AG04450 (cell line): ENCODE measurements at regions not wholly inside any gene's neighbourhood (a gene's known extent, or its start where the extent isn't known, plus 50 kb on each side); places are given as distances from the start of the nearest gene placed in this dataset.
A peak's percentile ranks its signal among the peaks of the same experiment; 100 is the strongest.

Source experiments
- CTCF ChIA-PET: fragments of 300-600, 350-600 bp; formaldehyde crosslinking; extraction: SDS; loops from one replicate; lab custom pipeline; 2022; ENCODE audit warnings: antibody characterized with exemption, inconsistent platforms; lab: Charles Lee
- POLR2A ChIA-PET: fragments of 350-600 bp; formaldehyde crosslinking; extraction: SDS; loops from one replicate; lab custom pipeline; 2021; ENCODE audit warnings: antibody characterized with exemption, inconsistent platforms; lab: Yijun Ruan, JAX
- DNase-seq: peaks from one replicate; pipeline ENCODE4 v3.0.0-alpha.2; 2011; ENCODE audit warnings: low read depth, low spot score
- H3K27ac ChIP-seq: one replicate; pipeline ENCODE4 v1.5.1; 2012; ENCODE audit warnings: low read depth, low read length, control low read depth
- H3K27me3 ChIP-seq: one replicate; pipeline ENCODE4 v1.6.0; 2012; ENCODE audit warnings: low read length; ENCODE audit not compliant: control insufficient read depth, insufficient read depth
- H3K4me3 ChIP-seq: 2 replicates; pipeline ENCODE4 v1.5.1; 2011; ENCODE audit warnings: mild to moderate bottlenecking, low read depth, low read length, control low read depth
- H3K9me3 ChIP-seq: 2 replicates; pipeline ENCODE4 v1.5.1; 2012; ENCODE audit warnings: low read length; ENCODE audit not compliant: control insufficient read depth, insufficient read depth
- CTCF ChIP-seq: IDR thresholded peaks from 2 replicates; pipeline ENCODE4 v1.5.1; 2011; ENCODE audit warnings: low read depth, low read length, control low read depth, inconsistent platforms

- Histone ChIP-seq H3K9me3 (no peaks in the 10 kb centered on the region), H3K27ac (no peak overlapping the region), H3K4me3 (no peak overlapping the region), H3K27me3 (no peaks in the 10 kb centered on the region)
- TF ChIP-seq CTCF: no peak
- CTCF ChIA-PET: no interaction called here
- POLR2A ChIA-PET: no interaction called here
- DNase-seq: peak; percentile 11
Measured at GRCh38 chr6:113671421-113671820, 185.7 kb upstream of the MARCKS start.

DNA sequence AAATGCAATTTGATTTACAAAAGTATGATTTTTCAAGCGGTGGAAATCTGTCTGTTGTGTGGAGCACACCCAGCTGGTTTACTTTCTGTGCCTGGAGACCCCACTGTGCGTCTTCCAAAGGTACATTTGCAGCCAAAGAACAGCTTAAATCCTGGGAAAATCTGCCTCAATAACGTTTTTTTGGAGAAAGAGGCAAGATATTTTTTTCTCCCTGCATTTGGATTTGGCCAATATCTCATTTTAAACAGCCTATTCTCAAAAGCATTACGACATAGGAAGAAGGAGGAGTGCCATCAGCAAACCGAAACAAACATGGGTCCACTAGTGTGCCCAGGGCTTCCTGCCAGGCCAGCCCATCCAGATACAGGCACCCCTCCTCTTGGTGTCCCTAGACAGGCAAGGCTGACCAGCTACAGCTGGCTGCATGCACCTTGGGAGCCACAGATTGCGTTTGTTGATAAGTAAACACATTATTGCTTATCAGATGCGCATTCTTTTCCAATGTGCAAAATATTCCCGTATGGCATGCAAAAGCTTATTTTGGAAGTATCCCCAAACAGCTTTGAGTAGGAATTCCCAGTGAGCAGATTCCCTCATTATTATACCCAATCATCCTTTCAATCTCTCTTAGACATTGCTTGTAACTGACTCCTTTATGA lies 184.5 kb upstream of the MARCKS start:
- Histone ChIP-seq H3K9me3 (no peaks in the 10 kb centered on the region), H3K27ac (no peak overlapping the region), H3K4me3 (peak overlapping the region; percentile 18; the same call in 1 of the 2 replicates), H3K27me3 (no peaks in the 10 kb centered on the region)
- ChIA-PET CTCF (no interaction called here), POLR2A (interaction anchor here (0.7 kb wide), 1 partner anchor 27 kb away, joined by 5 read pairs; no protein-coding TSS in a partner anchor)
- no peak for TF ChIP-seq CTCF
- no peak for DNase-seq

GRCh38 chr6:113674075-113674474 lies 183.1 kb upstream of the MARCKS start:
- no peak overlapping the region for H3K4me3 ChIP-seq
- CTCF ChIA-PET: no interaction called here
- POLR2A ChIA-PET: no interaction called here
- TF ChIP-seq CTCF: no peak
- H3K27me3 ChIP-seq: no peaks in the 10 kb centered on the region
- no peaks in the 10 kb centered on the region for H3K9me3 ChIP-seq
- DNase-seq: no peak
- H3K27ac ChIP-seq: no peak overlapping the region

- ChIA-PET CTCF (no interaction called here), POLR2A (no interaction called here)
- DNase-seq: no peak
- no peak overlapping the region for H3K27ac ChIP-seq
- TF ChIP-seq CTCF: no peak
- H3K9me3 ChIP-seq: no peaks in the 10 kb centered on the region
- no peaks in the 10 kb centered on the region for H3K27me3 ChIP-seq
- H3K4me3 ChIP-seq: no peak overlapping the region
Measured at GRCh38 chr6:113676057-113676456, 181.1 kb upstream of the MARCKS start.

DNA sequence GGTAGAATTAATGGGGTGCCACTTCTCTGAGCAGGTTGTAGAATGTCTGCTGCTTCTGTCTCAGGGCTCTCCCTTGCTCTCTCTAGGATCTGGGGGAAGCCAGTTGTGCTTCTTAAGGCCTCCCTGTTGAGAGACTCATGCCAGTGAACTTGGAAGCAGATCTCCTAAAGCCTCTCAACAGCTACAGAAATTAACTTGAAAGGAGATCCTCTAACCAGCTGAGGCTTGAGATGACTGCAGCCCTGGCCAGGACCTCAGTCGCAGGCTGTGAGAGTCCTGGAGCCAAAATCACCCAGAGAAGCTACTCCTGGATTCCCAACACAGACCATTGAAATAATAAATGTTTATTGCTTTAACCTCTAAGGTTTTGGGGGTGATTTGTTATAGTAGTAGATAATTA lies 180.2 kb upstream of the MARCKS start:
- ChIA-PET CTCF (no interaction called here), POLR2A (no interaction called here)
- H3K4me3 ChIP-seq: no peak overlapping the region
- DNase-seq: no peak
- H3K27me3 ChIP-seq: no peaks in the 10 kb centered on the region
- no peaks in the 10 kb centered on the region for H3K9me3 ChIP-seq
- H3K27ac ChIP-seq: no peak overlapping the region
- no peak for TF ChIP-seq CTCF
